ENCODE measurements at regions not wholly inside any gene's neighbourhood (a gene's known extent, or its start where the extent isn't known, plus 50 kb on each side); places are given as distances from the start of the nearest gene placed in this dataset.

DNA sequence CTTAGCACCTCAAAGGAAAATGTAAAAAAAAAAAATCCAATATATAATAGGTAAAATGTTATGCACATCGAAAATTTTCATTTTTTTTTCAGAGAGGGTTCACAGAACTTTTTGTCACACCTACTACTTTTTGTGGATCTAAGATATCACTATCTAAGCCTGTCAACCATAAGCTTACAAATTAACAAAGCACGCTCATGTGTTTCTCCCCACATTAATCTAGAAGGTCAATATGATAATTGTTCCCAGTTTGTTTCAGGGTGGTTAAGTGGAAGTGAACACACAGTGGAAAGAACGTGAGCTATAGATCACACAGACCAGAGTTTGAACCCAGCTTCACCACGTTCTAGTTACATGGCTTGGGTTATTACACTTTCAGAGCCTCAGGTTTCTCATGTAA, 78.6 kb upstream of the ROBO2 start:
- Histone ChIP-seq H3K4me1 (no peaks in the 10 kb centered on the region), H3K4me3 (no peak overlapping the region), H3K27ac (no peak overlapping the region), H3K9me3 (no peaks in the 10 kb centered on the region), H3K36me3 (no peaks in the 10 kb centered on the region), H3K27me3 (no peaks in the 10 kb centered on the region)
- no peak for TF ChIP-seq POLR2A (IDR thresholded peaks at IDR 0.05)
- TF ChIP-seq, protein P1, sequence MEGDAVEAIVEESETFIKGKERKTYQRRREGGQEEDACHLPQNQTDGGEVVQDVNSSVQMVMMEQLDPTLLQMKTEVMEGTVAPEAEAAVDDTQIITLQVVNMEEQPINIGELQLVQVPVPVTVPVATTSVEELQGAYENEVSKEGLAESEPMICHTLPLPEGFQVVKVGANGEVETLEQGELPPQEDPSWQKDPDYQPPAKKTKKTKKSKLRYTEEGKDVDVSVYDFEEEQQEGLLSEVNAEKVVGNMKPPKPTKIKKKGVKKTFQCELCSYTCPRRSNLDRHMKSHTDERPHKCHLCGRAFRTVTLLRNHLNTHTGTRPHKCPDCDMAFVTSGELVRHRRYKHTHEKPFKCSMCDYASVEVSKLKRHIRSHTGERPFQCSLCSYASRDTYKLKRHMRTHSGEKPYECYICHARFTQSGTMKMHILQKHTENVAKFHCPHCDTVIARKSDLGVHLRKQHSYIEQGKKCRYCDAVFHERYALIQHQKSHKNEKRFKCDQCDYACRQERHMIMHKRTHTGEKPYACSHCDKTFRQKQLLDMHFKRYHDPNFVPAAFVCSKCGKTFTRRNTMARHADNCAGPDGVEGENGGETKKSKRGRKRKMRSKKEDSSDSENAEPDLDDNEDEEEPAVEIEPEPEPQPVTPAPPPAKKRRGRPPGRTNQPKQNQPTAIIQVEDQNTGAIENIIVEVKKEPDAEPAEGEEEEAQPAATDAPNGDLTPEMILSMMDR (IDR thresholded peaks at IDR 0.05) = no peak
- no peak for DNase-seq

DNA sequence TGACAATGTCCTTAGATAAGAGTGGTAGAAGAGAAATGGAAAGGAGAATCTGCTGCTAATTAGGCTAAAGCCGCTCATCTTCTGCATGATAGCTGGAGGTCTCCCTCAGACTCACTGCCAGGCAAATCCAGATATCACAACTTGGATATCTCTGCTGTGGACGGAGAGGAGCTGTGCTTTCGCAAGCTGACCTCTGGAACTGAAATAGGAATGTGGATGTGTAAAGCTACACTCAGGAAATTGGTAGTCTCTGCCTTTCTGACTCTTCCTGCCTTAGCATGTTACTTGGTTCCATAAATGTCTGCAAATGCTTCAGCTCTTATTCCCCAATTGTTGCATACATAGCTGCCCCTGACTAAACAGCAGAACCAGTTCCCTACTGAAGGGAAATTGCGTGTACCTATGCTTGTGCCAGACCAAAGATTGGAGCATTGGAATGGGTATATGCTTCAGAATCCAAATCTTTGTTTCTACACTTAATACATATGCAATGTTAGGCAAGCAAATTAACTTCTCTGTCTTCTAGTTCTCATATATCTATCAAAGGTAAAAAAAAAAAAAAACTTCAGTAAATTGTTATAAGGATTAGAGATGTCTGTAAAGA, 74.7 kb upstream of the ROBO2 start:
- Histone ChIP-seq H3K4me3 (no peak overlapping the region), H3K4me1 (no peaks in the 10 kb centered on the region), H3K27me3 (no peaks in the 10 kb centered on the region), H3K9me3 (no peaks in the 10 kb centered on the region), H3K36me3 (no peaks in the 10 kb centered on the region), H3K27ac (no peak overlapping the region)
- DNase-seq = no peak
- TF ChIP-seq POLR2A (IDR thresholded peaks at IDR 0.05) = no peak
- TF ChIP-seq, protein P1 (IDR thresholded peaks at IDR 0.05) = no peak

DNA sequence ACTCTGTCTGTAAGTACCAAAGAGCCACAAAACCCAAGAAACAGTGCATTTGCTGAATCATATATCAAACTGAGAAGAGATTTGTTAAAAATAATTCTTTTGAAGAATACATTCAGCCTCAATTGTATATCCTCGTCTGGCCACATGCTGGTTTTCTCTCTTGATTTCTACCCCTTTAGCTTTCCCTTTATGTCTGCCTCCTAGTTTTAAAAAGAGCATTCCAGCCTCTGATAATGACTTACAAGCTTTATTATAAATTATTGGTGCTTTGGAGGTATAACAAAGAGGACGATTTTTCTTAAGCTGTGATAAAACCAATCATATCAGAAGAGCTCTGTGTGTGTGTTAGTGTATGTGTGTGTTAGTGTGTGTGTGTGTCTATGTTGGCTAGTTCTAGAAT, 70.4 kb upstream of the ROBO2 start:
- Histone ChIP-seq H3K9me3 (no peaks in the 10 kb centered on the region), H3K4me3 (no peak overlapping the region), H3K27me3 (no peaks in the 10 kb centered on the region), H3K36me3 (no peaks in the 10 kb centered on the region), H3K27ac (no peak overlapping the region), H3K4me1 (no peaks in the 10 kb centered on the region)
- DNase-seq = no peak
- no peak for TF ChIP-seq POLR2A (IDR thresholded peaks at IDR 0.05)
- TF ChIP-seq, protein P1 (IDR thresholded peaks at IDR 0.05) = no peak

DNA sequence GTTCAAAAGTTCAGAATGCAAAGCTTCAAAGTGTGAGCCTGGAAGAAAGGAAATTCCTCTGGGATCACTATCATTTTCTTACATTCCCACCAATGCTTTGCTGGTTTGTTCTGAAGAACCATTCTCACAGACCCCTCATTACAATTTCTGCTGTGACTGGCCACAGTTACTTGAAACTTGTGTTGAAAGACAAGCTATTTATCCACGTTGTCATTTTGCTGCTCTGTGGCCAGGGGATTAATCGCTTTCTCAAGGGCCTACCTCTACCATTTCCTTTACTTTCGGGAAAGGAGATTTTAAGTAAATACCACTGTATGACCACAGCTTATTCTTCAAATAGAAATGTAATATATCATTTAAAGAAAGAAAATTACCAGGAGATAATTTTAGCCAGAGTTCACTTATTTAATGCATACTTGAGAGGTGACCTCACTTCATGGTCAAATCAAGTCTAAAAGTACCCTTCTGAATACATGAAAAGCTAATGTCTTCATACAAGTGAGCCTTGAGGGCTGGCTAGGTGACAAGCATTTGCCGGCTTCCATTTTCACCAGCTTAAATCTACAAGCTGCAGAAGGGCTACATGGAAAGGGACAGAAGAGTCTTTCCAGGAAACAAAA, 69.8 kb upstream of the ROBO2 start:
- DNase-seq = no peak
- no peak for TF ChIP-seq POLR2A (IDR thresholded peaks at IDR 0.05)
- TF ChIP-seq, protein P1 (IDR thresholded peaks at IDR 0.05) = no peak
- no peak overlapping the region for H3K4me3 ChIP-seq
- H3K4me1 ChIP-seq = no peaks in the 10 kb centered on the region
- H3K27ac ChIP-seq = no peak overlapping the region
- H3K36me3 ChIP-seq = no peaks in the 10 kb centered on the region
- no peaks in the 10 kb centered on the region for H3K27me3 ChIP-seq
- H3K9me3 ChIP-seq = no peaks in the 10 kb centered on the region

DNA sequence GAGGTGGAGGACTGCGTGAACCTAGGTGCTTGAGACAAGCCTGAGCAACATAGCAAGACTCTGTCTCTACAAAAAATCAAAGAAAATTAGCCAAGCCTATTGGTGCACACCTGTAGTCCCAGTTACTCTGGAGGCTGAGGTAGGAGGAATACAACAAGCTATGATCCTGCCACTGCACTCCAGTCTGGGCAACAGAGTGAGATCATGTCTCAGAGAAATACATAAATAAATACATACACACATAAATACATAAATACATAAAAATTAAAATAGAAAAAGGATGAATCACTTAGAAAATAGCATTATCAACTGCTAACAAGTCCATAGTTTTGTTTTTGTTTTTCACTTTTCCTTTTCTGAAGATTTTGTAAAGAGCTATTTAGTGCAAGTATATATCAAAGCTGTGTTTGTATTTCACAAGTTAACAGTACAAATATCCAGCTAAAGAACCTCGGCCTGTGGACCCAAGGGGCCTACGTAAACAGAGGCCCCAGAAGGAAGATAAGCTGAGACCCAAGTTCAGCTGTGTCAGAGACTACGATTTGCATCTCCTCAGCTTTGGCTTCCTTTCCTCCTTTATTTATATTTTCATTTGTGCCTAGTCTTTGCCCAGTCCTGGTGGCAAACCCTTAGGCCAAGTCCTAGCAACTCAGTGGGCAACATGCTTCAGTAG, 67.1 kb upstream of the ROBO2 start:
- Histone ChIP-seq H3K9me3 (no peaks in the 10 kb centered on the region), H3K27ac (no peak overlapping the region), H3K27me3 (no peaks in the 10 kb centered on the region), H3K4me3 (no peak overlapping the region), H3K4me1 (no peaks in the 10 kb centered on the region), H3K36me3 (no peaks in the 10 kb centered on the region)
- TF ChIP-seq, protein P1 (IDR thresholded peaks at IDR 0.05) = no peak
- TF ChIP-seq POLR2A (IDR thresholded peaks at IDR 0.05) = no peak
- no peak for DNase-seq

All from Peyer's patch (tissue), 4 donors.